Urothelium cell line (cell line): ENCODE measurements at regions not wholly inside any gene's neighbourhood (a gene's known extent, or its start where the extent isn't known, plus 50 kb on each side); places are given as distances from the start of the nearest gene placed in this dataset.
"Not testable (repeated sequence)": the region's sequence is repeated elsewhere in the genome, so short reads cannot be mapped to it uniquely, and the experiment has no call there.

Source experiments
- DNase-seq: peaks from one replicate; pipeline ENCODE4 v3.0.0; 2011; ENCODE audit warnings: low spot score, mixed read lengths
- FAIRE-seq: peaks from 2 replicates; lab custom pipeline; 2011; peaks lifted over from hg19 to GRCh38; lab: Jason Lieb, UNC

GRCh38 chr15:85196697-85197096 is 183.7 kb upstream of the AKAP13 start:
- DNase-seq, FAIRE-seq: not testable (repeated sequence)

- DNase-seq, FAIRE-seq: not testable (repeated sequence)
Observed at GRCh38 chr15:85197582-85197981, 182.8 kb upstream of the AKAP13 start.

- DNase-seq, FAIRE-seq: not testable (repeated sequence)
Observed at GRCh38 chr15:85198432-85198831, 182.0 kb upstream of the AKAP13 start.

- not testable (repeated sequence) for DNase-seq, FAIRE-seq
Observed at GRCh38 chr15:85200215-85200614, 180.2 kb upstream of the AKAP13 start.

- not testable (repeated sequence) for FAIRE-seq, DNase-seq
Observed at GRCh38 chr15:85201118-85201793, 179.1 kb upstream of the AKAP13 start.

- not testable (repeated sequence) for FAIRE-seq
Observed at GRCh38 chr15:85204481-85204880, 175.9 kb upstream of the AKAP13 start.

GRCh38 chr15:85233791-85234325 is 146.5 kb upstream of the AKAP13 start:
- FAIRE-seq, DNase-seq: not testable (repeated sequence)

More at GRCh38 chr15:85204481-85204880, 175.9 kb upstream of the AKAP13 start:
- not testable (repeated sequence) for DNase-seq

GRCh38 chr15:85234450-85235196 is 145.8 kb upstream of the AKAP13 start:
- not testable (repeated sequence) for FAIRE-seq, DNase-seq

- FAIRE-seq, DNase-seq: not testable (repeated sequence)
Observed at GRCh38 chr15:85244056-85244455, 136.3 kb upstream of the AKAP13 start.

GRCh38 chr15:85250938-85251542 is 129.4 kb upstream of the AKAP13 start:
- DNase-seq, FAIRE-seq: not testable (repeated sequence)

- FAIRE-seq, DNase-seq: not testable (repeated sequence)
Observed at GRCh38 chr15:85253196-85253915, 127.0 kb upstream of the AKAP13 start.

GRCh38 chr15:85254961-85255360 is 125.4 kb upstream of the AKAP13 start:
- not testable (repeated sequence) for DNase-seq

GRCh38 chr15:85255502-85255901 is 124.9 kb upstream of the AKAP13 start:
- FAIRE-seq, DNase-seq: not testable (repeated sequence)

More at GRCh38 chr15:85254961-85255360, 125.4 kb upstream of the AKAP13 start:
- not testable (repeated sequence) for FAIRE-seq

- not testable (repeated sequence) for DNase-seq, FAIRE-seq
Observed at GRCh38 chr15:85256009-85256997, 124.1 kb upstream of the AKAP13 start.

GRCh38 chr15:85258062-85258445 is 122.3 kb upstream of the AKAP13 start:
- not testable (repeated sequence) for FAIRE-seq, DNase-seq

GRCh38 chr15:85258559-85259209 is 121.7 kb upstream of the AKAP13 start:
- DNase-seq, FAIRE-seq: not testable (repeated sequence)

GRCh38 chr15:85260526-85260925 is 119.9 kb upstream of the AKAP13 start:
- not testable (repeated sequence) for DNase-seq, FAIRE-seq

- not testable (repeated sequence) for FAIRE-seq, DNase-seq
Observed at GRCh38 chr15:85262461-85263055, 117.8 kb upstream of the AKAP13 start.
